ENCODE measurements at regions not wholly inside any gene's neighbourhood (a gene's known extent, or its start where the extent isn't known, plus 50 kb on each side); places are given as distances from the start of the nearest gene placed in this dataset.

GRCh38 chr10:29140991-29141390 is 147.9 kb upstream of the LYZL1 start:
- no peak overlapping the region for H3K4me3 Mint-ChIP-seq (ENCODE audit: low read depth)
- H3K4me1 Mint-ChIP-seq (ENCODE audit: low read depth) = peaks cover 29% of the 10 kb centered on the region
- H3K9me3 Mint-ChIP-seq (ENCODE audit: low read depth) = no peaks in the 10 kb centered on the region
- no peaks in the 10 kb centered on the region for H3K36me3 Mint-ChIP-seq (ENCODE audit: insufficient read depth)
- peaks cover 3% of the 10 kb centered on the region for H3K27me3 Mint-ChIP-seq
- no peak for DNase-seq (ENCODE audit: low spot score, unreplicated experiment)
- H3K27ac Mint-ChIP-seq = peak overlapping the region; percentile 0
- TF ChIP-seq CTCF (IDR thresholded peaks at IDR 0.05; ENCODE audit: unreplicated experiment) = no peak

DNA sequence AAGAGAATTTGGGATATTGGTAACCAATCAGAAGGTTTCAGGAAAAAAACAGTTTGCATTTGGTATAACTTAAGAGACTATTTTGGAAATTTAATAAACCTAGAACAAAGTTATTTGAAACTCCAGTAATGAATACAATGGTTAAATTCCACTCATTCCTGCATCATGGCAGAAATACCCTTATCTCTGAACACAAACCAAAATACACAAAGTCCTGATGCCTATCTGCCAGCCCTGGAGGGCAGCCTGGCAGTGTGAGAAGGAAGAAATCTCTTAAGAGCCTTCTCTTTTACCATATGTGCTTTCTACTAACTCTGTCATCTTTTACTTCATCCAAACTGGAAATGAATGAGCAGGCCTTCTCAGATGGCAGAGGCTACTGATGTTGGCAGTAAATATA is 147.1 kb upstream of the LYZL1 start:
- Mint-ChIP-seq H3K27ac (no peak overlapping the region), H3K4me1 (ENCODE audit: low read depth) (peaks cover 29% of the 10 kb centered on the region), H3K4me3 (ENCODE audit: low read depth) (peak overlapping the region; percentile 25), H3K36me3 (ENCODE audit: insufficient read depth) (no peaks in the 10 kb centered on the region), H3K27me3 (peaks cover 3% of the 10 kb centered on the region), H3K9me3 (ENCODE audit: low read depth) (no peaks in the 10 kb centered on the region)
- no peak for DNase-seq (ENCODE audit: low spot score, unreplicated experiment)
- no peak for TF ChIP-seq CTCF (IDR thresholded peaks at IDR 0.05; ENCODE audit: unreplicated experiment)

DNA sequence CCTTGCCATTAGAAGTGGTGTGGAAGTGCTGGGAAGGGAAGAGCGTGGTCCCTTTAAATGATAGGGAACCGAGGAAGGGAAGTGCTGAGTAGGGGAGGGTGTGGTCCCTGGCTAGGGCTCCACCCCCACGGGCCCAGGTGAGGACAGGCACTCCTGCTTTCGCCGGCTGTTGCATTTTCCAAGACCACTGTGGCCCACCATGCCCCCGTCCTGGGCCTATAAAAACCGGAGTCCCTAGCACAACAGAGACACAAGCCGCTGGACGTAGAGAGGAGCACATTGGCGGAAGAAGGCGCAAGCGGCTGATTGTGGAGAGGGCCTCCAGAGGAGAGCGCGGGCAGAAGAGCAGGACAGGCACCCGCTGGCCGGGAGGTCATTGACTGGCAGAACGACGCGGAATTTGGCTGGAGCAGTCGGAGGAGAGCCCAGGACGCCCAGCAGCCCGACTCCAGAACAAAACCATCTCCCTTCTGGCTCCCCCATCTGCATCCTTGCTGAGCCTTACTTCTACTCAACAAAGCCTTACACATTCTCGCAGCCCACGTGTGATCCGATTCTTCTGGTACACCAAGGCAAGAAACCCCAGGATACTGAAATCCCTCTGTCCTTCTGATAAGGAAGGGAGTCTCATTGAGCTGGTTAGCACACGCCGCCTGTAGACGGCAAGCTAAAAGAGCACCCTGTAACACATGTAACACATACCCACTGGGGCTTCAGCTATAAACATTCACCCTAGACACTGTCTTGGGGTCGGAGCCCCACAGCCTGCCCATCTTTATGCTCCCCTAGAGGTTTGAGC is 146.2 kb upstream of the LYZL1 start:
- Mint-ChIP-seq H3K36me3 (ENCODE audit: insufficient read depth) (no peaks in the 10 kb centered on the region), H3K9me3 (ENCODE audit: low read depth) (no peaks in the 10 kb centered on the region), H3K27me3 (peaks cover 3% of the 10 kb centered on the region), H3K4me1 (ENCODE audit: low read depth) (peaks cover 29% of the 10 kb centered on the region), H3K4me3 (ENCODE audit: low read depth) (peak overlapping the region; percentile 78), H3K27ac (peak overlapping the region; percentile 33)
- DNase-seq (ENCODE audit: low spot score, unreplicated experiment) = no peak
- peak; percentile 45 for TF ChIP-seq CTCF (IDR thresholded peaks at IDR 0.05; ENCODE audit: unreplicated experiment)

- TF ChIP-seq CTCF (IDR thresholded peaks at IDR 0.05; ENCODE audit: unreplicated experiment) = no peak
- H3K4me1 Mint-ChIP-seq (ENCODE audit: low read depth) = peaks cover 29% of the 10 kb centered on the region
Measured at GRCh38 chr10:29144126-29144525, 144.7 kb upstream of the LYZL1 start.

GRCh38 chr10:29146311-29147100 is 142.4 kb upstream of the LYZL1 start:
- Mint-ChIP-seq H3K9me3 (ENCODE audit: low read depth) (no peaks in the 10 kb centered on the region), H3K27me3 (peaks cover 3% of the 10 kb centered on the region), H3K4me1 (ENCODE audit: low read depth) (peaks cover 31% of the 10 kb centered on the region), H3K27ac (no peak overlapping the region), H3K4me3 (ENCODE audit: low read depth) (no peak overlapping the region), H3K36me3 (ENCODE audit: insufficient read depth) (no peaks in the 10 kb centered on the region)
- no peak for DNase-seq (ENCODE audit: low spot score, unreplicated experiment)
- TF ChIP-seq CTCF (IDR thresholded peaks at IDR 0.05; ENCODE audit: unreplicated experiment) = no peak

More at GRCh38 chr10:29144126-29144525, 144.7 kb upstream of the LYZL1 start:
- DNase-seq (ENCODE audit: low spot score, unreplicated experiment) = no peak
- H3K9me3 Mint-ChIP-seq (ENCODE audit: low read depth) = no peaks in the 10 kb centered on the region
- H3K4me3 Mint-ChIP-seq (ENCODE audit: low read depth) = no peak overlapping the region
- H3K27me3 Mint-ChIP-seq = peaks cover 3% of the 10 kb centered on the region
- H3K27ac Mint-ChIP-seq = no peak overlapping the region
- no peaks in the 10 kb centered on the region for H3K36me3 Mint-ChIP-seq (ENCODE audit: insufficient read depth)

All from progenitor cell of endocrine pancreas (in vitro differentiated cells).